IMR-90 (cell line): ENCODE measurements at regions not wholly inside any gene's neighbourhood (a gene's known extent, or its start where the extent isn't known, plus 50 kb on each side); places are given as distances from the start of the nearest gene placed in this dataset.

ENCODE experiments used
- CTCF ChIP-seq: conservative IDR thresholded peaks from 2 replicates; pipeline ENCODE4 v1.5.1; 2012; ENCODE audit warnings: mild to moderate bottlenecking, low read depth, low read length, improper control_type of control experiment
- POLR2A ChIP-seq: IDR thresholded peaks from 2 replicates; pipeline ENCODE4 v1.6.1; 2012; ENCODE audit warnings: mild to moderate bottlenecking, low read depth, low read length

- no peak for TF ChIP-seq CTCF
- TF ChIP-seq POLR2A = no peak
These were observed 811.0 kb downstream of the TUSC7 start for GRCh38 chr3:117520582-117520981.
